ENCODE measurements at regions not wholly inside any gene's neighbourhood (a gene's known extent, or its start where the extent isn't known, plus 50 kb on each side); places are given as distances from the start of the nearest gene placed in this dataset.
"Not testable (repeated sequence)": the region's sequence is repeated elsewhere in the genome, so short reads cannot be mapped to it uniquely, and the experiment has no call there.

GRCh38 chr5:21559109-21559508 lies 1294.0 kb downstream of the CDH12 start:
- H3K36me3 ChIP-seq (replicated peaks in 1 of 2; ENCODE audit: control insufficient read depth in 1 of 2, insufficient read depth in 2 of 2, low read length in 2 of 2); H3K79me2 ChIP-seq (ENCODE audit: insufficient read depth, low read length); intact Hi-C loops (cut with micrococcal nuclease; ENCODE audit: unreplicated experiment); H3K9ac ChIP-seq (ENCODE audit: insufficient read depth, low read depth, low read length); POLR2A ChIA-PET; FAIRE-seq; CTCF ChIA-PET (ENCODE audit: low intra/inter-chr PET ratio, low total read pairs); H3K27ac ChIP-seq (ENCODE audit: extremely low read length, insufficient read depth, low read length); ATAC-seq; BruUV-seq (replicated peaks); H3K4me1 ChIP-seq (ENCODE audit: insufficient read depth, low read length); H2AFZ ChIP-seq (ENCODE audit: low read length); H3K27me3 ChIP-seq (ENCODE audit: control insufficient read depth in 1 of 2, insufficient read depth in 2 of 2, low read length in 2 of 2); DNase-seq (ENCODE audit: low spot score); H3K4me3 ChIP-seq (replicated peaks in 1 of 3; ENCODE audit: insufficient read depth in 1 of 3, low read depth in 2 of 3, low read length in 3 of 3); in situ Hi-C loops (cut with HindIII; ENCODE audit: extremely low pct_ligation_motif_present, low pct_unique_long_range_greater_than_20kb); H3K4me2 ChIP-seq (ENCODE audit: low read depth, low read length); H3K9me3 ChIP-seq (ENCODE audit: low read length); H4K20me1 ChIP-seq (ENCODE audit: insufficient read depth, low read length): not testable (repeated sequence)
- 55% methylated on average over 2 of the region's 2 CpGs for WGBS (ENCODE audit: low lambda C conversion rate)

DNA sequence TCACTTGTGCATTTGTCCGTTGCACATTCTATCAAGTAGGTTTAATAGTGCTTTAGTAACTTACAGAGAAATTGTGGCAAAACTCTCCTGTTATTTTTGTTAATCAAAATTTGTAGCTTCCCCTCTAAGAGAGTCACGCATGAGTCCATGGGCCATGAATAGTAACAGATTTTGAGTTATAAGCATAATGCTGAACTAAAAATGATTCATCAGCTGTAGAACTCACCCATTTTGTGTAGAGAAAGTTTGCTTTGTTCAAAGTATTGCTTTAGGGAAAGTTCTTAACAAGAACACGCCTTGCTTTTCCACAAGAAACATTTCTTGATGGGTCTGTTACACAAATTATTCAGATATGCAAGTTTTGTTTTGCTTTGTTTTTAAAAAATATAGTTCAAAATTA lies 1300.9 kb downstream of the CDH12 start:
- DNase-seq (ENCODE audit: low spot score); FAIRE-seq: not testable (repeated sequence)

DNA sequence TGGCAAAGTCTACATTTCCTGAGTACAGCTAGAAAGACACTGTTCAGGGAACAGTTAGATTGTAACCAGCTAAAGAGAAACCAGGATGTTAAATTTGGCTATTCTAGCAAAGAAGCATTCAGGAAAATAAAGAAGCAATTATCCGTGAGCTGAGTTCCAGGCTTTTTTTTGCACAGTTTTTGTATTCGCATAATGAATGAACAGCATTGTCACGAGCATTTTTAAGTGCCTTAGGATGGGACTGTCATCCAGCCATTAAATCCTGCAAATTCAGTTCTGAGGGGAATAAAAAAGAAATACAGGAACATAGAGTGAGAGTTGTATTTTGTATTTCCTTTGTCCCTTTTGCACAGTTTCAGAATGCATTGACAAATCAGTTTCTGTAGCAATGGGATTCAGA lies 1302.2 kb downstream of the CDH12 start:
- H3K27me3 ChIP-seq (ENCODE audit: control insufficient read depth in 1 of 2, insufficient read depth in 2 of 2, low read length in 2 of 2); ATAC-seq; in situ Hi-C loops (cut with HindIII; ENCODE audit: extremely low pct_ligation_motif_present, low pct_unique_long_range_greater_than_20kb); BruUV-seq (replicated peaks); H4K20me1 ChIP-seq (ENCODE audit: insufficient read depth, low read length); H3K4me2 ChIP-seq (ENCODE audit: low read depth, low read length); H3K9me3 ChIP-seq (ENCODE audit: low read length); H3K79me2 ChIP-seq (ENCODE audit: insufficient read depth, low read length); H3K4me3 ChIP-seq (replicated peaks in 1 of 3; ENCODE audit: insufficient read depth in 1 of 3, low read depth in 2 of 3, low read length in 3 of 3); intact Hi-C loops (cut with micrococcal nuclease; ENCODE audit: unreplicated experiment); H2AFZ ChIP-seq (ENCODE audit: low read length); POLR2A ChIA-PET; H3K9ac ChIP-seq (ENCODE audit: insufficient read depth, low read depth, low read length); DNase-seq (ENCODE audit: low spot score); H3K27ac ChIP-seq (ENCODE audit: extremely low read length, insufficient read depth, low read length); CTCF ChIA-PET (ENCODE audit: low intra/inter-chr PET ratio, low total read pairs); FAIRE-seq; H3K4me1 ChIP-seq (ENCODE audit: insufficient read depth, low read length); H3K36me3 ChIP-seq (replicated peaks in 1 of 2; ENCODE audit: control insufficient read depth in 1 of 2, insufficient read depth in 2 of 2, low read length in 2 of 2): not testable (repeated sequence)
- 84% methylated on average over 3 of the region's 3 CpGs for WGBS (ENCODE audit: low lambda C conversion rate)

More for the DNA sequence above, 1300.9 kb downstream of the CDH12 start:
- in situ Hi-C loops (cut with HindIII; ENCODE audit: extremely low pct_ligation_motif_present, low pct_unique_long_range_greater_than_20kb); H3K27me3 ChIP-seq (ENCODE audit: control insufficient read depth in 1 of 2, insufficient read depth in 2 of 2, low read length in 2 of 2); H3K79me2 ChIP-seq (ENCODE audit: insufficient read depth, low read length); POLR2A ChIA-PET; H3K4me3 ChIP-seq (replicated peaks in 1 of 3; ENCODE audit: insufficient read depth in 1 of 3, low read depth in 2 of 3, low read length in 3 of 3); ATAC-seq; H3K9ac ChIP-seq (ENCODE audit: insufficient read depth, low read depth, low read length); CTCF ChIA-PET (ENCODE audit: low intra/inter-chr PET ratio, low total read pairs); H2AFZ ChIP-seq (ENCODE audit: low read length); H3K4me2 ChIP-seq (ENCODE audit: low read depth, low read length); BruUV-seq (replicated peaks); H3K27ac ChIP-seq (ENCODE audit: extremely low read length, insufficient read depth, low read length); intact Hi-C loops (cut with micrococcal nuclease; ENCODE audit: unreplicated experiment); H3K9me3 ChIP-seq (ENCODE audit: low read length); H4K20me1 ChIP-seq (ENCODE audit: insufficient read depth, low read length); H3K4me1 ChIP-seq (ENCODE audit: insufficient read depth, low read length); H3K36me3 ChIP-seq (replicated peaks in 1 of 2; ENCODE audit: control insufficient read depth in 1 of 2, insufficient read depth in 2 of 2, low read length in 2 of 2): not testable (repeated sequence)
- WGBS (ENCODE audit: low lambda C conversion rate), result 86% methylated on average over 2 of the region's 3 CpGs

DNA sequence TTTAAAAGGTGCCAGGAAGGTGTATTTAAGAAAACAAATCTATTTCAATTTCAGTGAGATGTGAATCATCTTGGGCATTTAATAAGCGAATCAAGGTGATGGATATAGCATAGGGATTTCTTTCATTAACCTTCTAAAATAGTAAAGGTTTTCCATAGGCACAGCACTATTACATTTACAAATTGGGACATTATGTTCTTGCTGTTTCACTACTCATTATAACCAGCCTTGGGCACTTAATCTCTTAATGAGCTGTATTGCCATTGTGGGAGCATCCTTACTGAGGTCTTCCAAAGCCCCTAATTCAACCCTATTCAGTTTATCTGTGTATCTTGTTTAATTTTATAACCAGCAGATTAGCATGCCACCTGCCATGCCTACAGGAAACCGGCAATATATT lies 1305.5 kb downstream of the CDH12 start:
- H3K36me3 ChIP-seq (replicated peaks in 1 of 2; ENCODE audit: control insufficient read depth in 1 of 2, insufficient read depth in 2 of 2, low read length in 2 of 2); DNase-seq (ENCODE audit: low spot score); H2AFZ ChIP-seq (ENCODE audit: low read length); CTCF ChIA-PET (ENCODE audit: low intra/inter-chr PET ratio, low total read pairs); POLR2A ChIA-PET; H3K9me3 ChIP-seq (ENCODE audit: low read length); H3K4me1 ChIP-seq (ENCODE audit: insufficient read depth, low read length); H3K9ac ChIP-seq (ENCODE audit: insufficient read depth, low read depth, low read length); in situ Hi-C loops (cut with HindIII; ENCODE audit: extremely low pct_ligation_motif_present, low pct_unique_long_range_greater_than_20kb); H3K4me3 ChIP-seq (replicated peaks in 1 of 3; ENCODE audit: insufficient read depth in 1 of 3, low read depth in 2 of 3, low read length in 3 of 3); H3K27me3 ChIP-seq (ENCODE audit: control insufficient read depth in 1 of 2, insufficient read depth in 2 of 2, low read length in 2 of 2); BruUV-seq (replicated peaks); intact Hi-C loops (cut with micrococcal nuclease; ENCODE audit: unreplicated experiment); H4K20me1 ChIP-seq (ENCODE audit: insufficient read depth, low read length); H3K79me2 ChIP-seq (ENCODE audit: insufficient read depth, low read length); ATAC-seq; H3K4me2 ChIP-seq (ENCODE audit: low read depth, low read length); FAIRE-seq; H3K27ac ChIP-seq (ENCODE audit: extremely low read length, insufficient read depth, low read length): not testable (repeated sequence)
- WGBS (ENCODE audit: low lambda C conversion rate), result 83% methylated on average over 2 of the region's 2 CpGs

- H3K9ac ChIP-seq (ENCODE audit: insufficient read depth, low read depth, low read length); H3K27me3 ChIP-seq (ENCODE audit: control insufficient read depth in 1 of 2, insufficient read depth in 2 of 2, low read length in 2 of 2); H3K27ac ChIP-seq (ENCODE audit: extremely low read length, insufficient read depth, low read length); H3K79me2 ChIP-seq (ENCODE audit: insufficient read depth, low read length); H3K36me3 ChIP-seq (replicated peaks in 1 of 2; ENCODE audit: control insufficient read depth in 1 of 2, insufficient read depth in 2 of 2, low read length in 2 of 2); intact Hi-C loops (cut with micrococcal nuclease; ENCODE audit: unreplicated experiment); H3K4me3 ChIP-seq (replicated peaks in 1 of 3; ENCODE audit: insufficient read depth in 1 of 3, low read depth in 2 of 3, low read length in 3 of 3); POLR2A ChIA-PET; H4K20me1 ChIP-seq (ENCODE audit: insufficient read depth, low read length); in situ Hi-C loops (cut with HindIII; ENCODE audit: extremely low pct_ligation_motif_present, low pct_unique_long_range_greater_than_20kb); FAIRE-seq; BruUV-seq (replicated peaks); H3K9me3 ChIP-seq (ENCODE audit: low read length); ATAC-seq; H2AFZ ChIP-seq (ENCODE audit: low read length); CTCF ChIA-PET (ENCODE audit: low intra/inter-chr PET ratio, low total read pairs); DNase-seq (ENCODE audit: low spot score); H3K4me1 ChIP-seq (ENCODE audit: insufficient read depth, low read length); H3K4me2 ChIP-seq (ENCODE audit: low read depth, low read length): not testable (repeated sequence)
These were observed 1318.0 kb downstream of the CDH12 start for GRCh38 chr5:21535114-21535513.
